ENCODE measurements at regions not wholly inside any gene's neighbourhood (a gene's known extent, or its start where the extent isn't known, plus 50 kb on each side); places are given as distances from the start of the nearest gene placed in this dataset.

DNA sequence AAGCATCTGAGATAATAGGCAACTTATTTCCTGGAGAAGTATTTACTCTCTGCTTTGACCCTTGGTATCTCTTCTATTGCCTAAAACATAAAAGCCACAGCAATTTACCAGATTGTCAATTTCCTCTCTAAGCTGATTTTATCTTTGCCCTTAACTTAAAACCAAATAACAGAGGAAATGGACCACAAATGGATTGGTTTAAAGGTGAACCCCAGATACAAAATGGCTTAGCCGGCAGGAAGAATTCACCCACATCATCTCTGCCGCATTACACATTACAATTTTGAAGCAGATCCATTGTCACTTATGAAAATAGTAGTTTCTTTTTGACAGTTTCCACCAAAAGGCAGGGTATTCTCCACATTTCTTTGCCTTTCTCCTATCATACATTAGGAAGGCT is 585.8 kb upstream of the CHAC2 start:
- Histone ChIP-seq H3K4me1 (ENCODE audit: control insufficient read depth, insufficient read depth, low read length) (peaks cover 12% of the 10 kb centered on the region), H3K27me3 (ENCODE audit: control insufficient read depth, insufficient read depth, low read length) (no peaks in the 10 kb centered on the region), H3K27ac (ENCODE audit: low read length) (peak overlapping the region; percentile 37), H3K4me3 (ENCODE audit: low read length) (no peak overlapping the region), H3K36me3 (ENCODE audit: control insufficient read depth, insufficient read depth, low read length) (no peaks in the 10 kb centered on the region), H3K9me3 (ENCODE audit: control insufficient read depth, low read depth, low read length) (no peaks in the 10 kb centered on the region)
- WGBS (ENCODE audit: insufficient coverage, low lambda C conversion rate) = 100% methylated on average over 1 of the region's 2 CpGs
- peak in 1 of 2 donors; percentile 36 for DNase-seq

DNA sequence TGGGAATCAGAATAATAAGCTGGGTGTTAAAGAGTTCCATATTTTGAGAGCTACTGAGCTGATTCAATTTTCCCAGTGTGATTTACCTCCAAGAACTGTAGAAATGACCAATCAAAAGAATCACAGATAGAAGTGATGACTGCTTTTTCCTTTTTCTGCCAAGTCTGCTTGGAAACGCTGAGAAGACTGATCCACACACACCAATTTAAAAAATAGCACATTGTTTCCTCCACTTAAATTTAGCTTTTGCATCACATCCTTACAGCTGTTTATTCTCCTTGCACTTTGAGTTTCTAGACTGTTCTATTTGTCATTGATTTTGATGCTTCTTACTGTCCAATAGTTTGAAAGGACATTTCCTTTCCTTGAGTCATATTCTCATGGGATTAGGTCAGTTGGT is 590.3 kb upstream of the CHAC2 start:
- Histone ChIP-seq H3K4me3 (ENCODE audit: low read length) (no peak overlapping the region), H3K9me3 (ENCODE audit: control insufficient read depth, low read depth, low read length) (no peaks in the 10 kb centered on the region), H3K27me3 (ENCODE audit: control insufficient read depth, insufficient read depth, low read length) (no peaks in the 10 kb centered on the region), H3K4me1 (ENCODE audit: control insufficient read depth, insufficient read depth, low read length) (peaks cover 11% of the 10 kb centered on the region), H3K36me3 (ENCODE audit: control insufficient read depth, insufficient read depth, low read length) (no peaks in the 10 kb centered on the region), H3K27ac (ENCODE audit: low read length) (no peak overlapping the region)
- no peak for DNase-seq
- no CpG with 5 or more reads among the region's 1 CpG for WGBS (ENCODE audit: insufficient coverage, low lambda C conversion rate)

DNA sequence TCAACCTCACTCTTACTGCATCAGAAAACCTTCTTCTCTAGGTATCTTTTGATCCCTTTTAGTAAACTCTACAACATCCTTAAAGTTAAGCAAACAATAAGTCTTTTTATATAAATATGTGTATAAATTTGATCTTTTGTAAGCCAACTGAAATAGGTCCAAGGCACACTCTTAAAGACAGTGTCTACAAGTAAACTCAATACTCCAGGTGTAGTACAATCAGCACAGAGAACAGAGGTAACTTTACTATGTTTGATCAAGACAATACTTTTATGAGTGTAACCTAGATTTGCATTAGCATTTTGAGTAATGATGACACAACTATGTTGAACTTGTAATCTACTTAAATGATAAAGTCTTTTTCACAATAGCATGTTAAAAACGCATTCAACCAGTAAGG is 593.1 kb upstream of the CHAC2 start:
- no peak for DNase-seq
- H3K4me3 ChIP-seq (ENCODE audit: low read length) = no peak overlapping the region
- no peak overlapping the region for H3K27ac ChIP-seq (ENCODE audit: low read length)
- no peaks in the 10 kb centered on the region for H3K9me3 ChIP-seq (ENCODE audit: control insufficient read depth, low read depth, low read length)
- no peaks in the 10 kb centered on the region for H3K36me3 ChIP-seq (ENCODE audit: control insufficient read depth, insufficient read depth, low read length)
- no peaks in the 10 kb centered on the region for H3K4me1 ChIP-seq (ENCODE audit: control insufficient read depth, insufficient read depth, low read length)
- no peaks in the 10 kb centered on the region for H3K27me3 ChIP-seq (ENCODE audit: control insufficient read depth, insufficient read depth, low read length)
- 50% methylated on average over 1 of the region's 1 CpG for WGBS (ENCODE audit: insufficient coverage, low lambda C conversion rate)

DNA sequence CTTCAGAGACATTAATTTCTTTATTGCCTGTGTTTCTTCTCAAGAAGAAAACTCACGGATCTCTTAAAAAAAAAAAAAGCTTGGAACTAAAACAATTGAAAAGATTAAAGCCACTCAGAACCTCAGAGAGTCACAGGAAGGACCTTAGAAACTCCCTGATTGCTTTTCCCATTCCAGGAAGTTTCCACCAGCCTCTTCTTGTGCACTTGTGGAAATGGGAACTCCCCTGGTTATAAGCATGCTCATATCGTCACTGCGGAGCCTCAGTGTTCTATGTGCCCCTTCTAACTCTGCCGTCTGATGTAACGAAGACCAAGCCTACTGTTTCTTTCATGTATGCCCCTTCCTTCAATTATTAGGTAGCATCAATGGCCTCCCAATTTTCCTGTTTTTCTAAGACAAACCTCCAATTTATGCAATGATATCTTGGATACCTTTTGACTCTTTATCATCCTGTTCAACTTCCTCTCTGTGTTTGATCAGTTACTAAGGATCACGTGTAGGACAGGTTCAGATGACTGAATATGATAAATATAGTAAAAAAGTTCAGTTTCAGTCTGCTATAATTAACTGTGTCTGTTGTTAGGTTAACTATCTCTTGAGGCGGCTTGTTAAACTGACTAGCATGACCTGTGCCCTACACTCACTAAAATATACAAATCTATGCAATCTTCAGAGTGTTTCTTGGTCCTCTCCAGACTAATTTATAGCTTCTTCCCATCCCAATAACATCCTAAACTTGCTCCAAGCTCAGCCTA is 593.7 kb upstream of the CHAC2 start:
- no peaks in the 10 kb centered on the region for H3K9me3 ChIP-seq (ENCODE audit: control insufficient read depth, low read depth, low read length)

GRCh38 chr2:53173091-53173490 is 594.5 kb upstream of the CHAC2 start:
- Histone ChIP-seq H3K4me3 (ENCODE audit: low read length) (no peak overlapping the region), H3K9me3 (ENCODE audit: control insufficient read depth, low read depth, low read length) (no peaks in the 10 kb centered on the region), H3K36me3 (ENCODE audit: control insufficient read depth, insufficient read depth, low read length) (no peaks in the 10 kb centered on the region), H3K27me3 (ENCODE audit: control insufficient read depth, insufficient read depth, low read length) (no peaks in the 10 kb centered on the region), H3K4me1 (ENCODE audit: control insufficient read depth, insufficient read depth, low read length) (no peaks in the 10 kb centered on the region), H3K27ac (ENCODE audit: low read length) (no peak overlapping the region)
- no peak for DNase-seq
- WGBS (ENCODE audit: insufficient coverage, low lambda C conversion rate) = no CpG with 5 or more reads among the region's 1 CpG

More for the DNA sequence above, 593.7 kb upstream of the CHAC2 start:
- Histone ChIP-seq H3K4me1 (ENCODE audit: control insufficient read depth, insufficient read depth, low read length) (no peaks in the 10 kb centered on the region), H3K4me3 (ENCODE audit: low read length) (no peak overlapping the region), H3K27ac (ENCODE audit: low read length) (no peak overlapping the region), H3K27me3 (ENCODE audit: control insufficient read depth, insufficient read depth, low read length) (no peaks in the 10 kb centered on the region), H3K36me3 (ENCODE audit: control insufficient read depth, insufficient read depth, low read length) (no peaks in the 10 kb centered on the region)
- 0% methylated on average over 1 of the region's 7 CpGs for WGBS (ENCODE audit: insufficient coverage, low lambda C conversion rate)
- no peak for DNase-seq

DNA sequence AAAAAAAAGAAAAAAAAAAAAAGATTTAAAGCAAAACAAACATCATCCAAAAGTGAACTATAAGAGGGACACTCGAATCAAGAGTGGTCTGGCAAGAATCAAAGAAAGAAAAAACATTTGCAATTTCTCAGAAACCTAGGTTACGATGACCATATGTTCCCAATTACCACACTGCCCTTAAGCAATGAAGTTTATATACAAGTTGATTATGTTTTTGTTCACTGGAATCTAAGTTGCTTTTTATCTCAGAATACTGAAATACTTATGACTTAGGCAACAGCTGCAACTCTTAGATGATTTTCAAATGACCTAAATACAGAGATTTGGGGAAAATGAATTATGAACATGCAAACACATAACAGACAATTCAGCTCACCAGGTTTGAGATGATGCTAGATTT is 597.1 kb upstream of the CHAC2 start:
- WGBS (ENCODE audit: insufficient coverage, low lambda C conversion rate) = 80% methylated on average over 1 of the region's 2 CpGs
- Histone ChIP-seq H3K27ac (ENCODE audit: low read length) (no peak overlapping the region), H3K36me3 (ENCODE audit: control insufficient read depth, insufficient read depth, low read length) (no peaks in the 10 kb centered on the region), H3K4me1 (ENCODE audit: control insufficient read depth, insufficient read depth, low read length) (no peaks in the 10 kb centered on the region), H3K4me3 (ENCODE audit: low read length) (no peak overlapping the region), H3K27me3 (ENCODE audit: control insufficient read depth, insufficient read depth, low read length) (no peaks in the 10 kb centered on the region), H3K9me3 (ENCODE audit: control insufficient read depth, low read depth, low read length) (no peaks in the 10 kb centered on the region)
- DNase-seq = no peak

GRCh38 chr2:53167227-53167626 is 600.4 kb upstream of the CHAC2 start:
- WGBS (ENCODE audit: insufficient coverage, low lambda C conversion rate) = 60% methylated on average over 1 of the region's 4 CpGs
- no peak overlapping the region for H3K27ac ChIP-seq (ENCODE audit: low read length)

GRCh38 chr2:53150146-53150545 is 617.5 kb upstream of the CHAC2 start:
- no peaks in the 10 kb centered on the region for H3K27me3 ChIP-seq (ENCODE audit: control insufficient read depth, insufficient read depth, low read length)
- H3K9me3 ChIP-seq (ENCODE audit: control insufficient read depth, low read depth, low read length) = no peaks in the 10 kb centered on the region
- H3K4me1 ChIP-seq (ENCODE audit: control insufficient read depth, insufficient read depth, low read length) = no peaks in the 10 kb centered on the region
- DNase-seq = no peak
- H3K4me3 ChIP-seq (ENCODE audit: low read length) = no peak overlapping the region
- no peaks in the 10 kb centered on the region for H3K36me3 ChIP-seq (ENCODE audit: control insufficient read depth, insufficient read depth, low read length)
- no peak overlapping the region for H3K27ac ChIP-seq (ENCODE audit: low read length)

More at GRCh38 chr2:53167227-53167626, 600.4 kb upstream of the CHAC2 start:
- Histone ChIP-seq H3K36me3 (ENCODE audit: control insufficient read depth, insufficient read depth, low read length) (no peaks in the 10 kb centered on the region), H3K4me1 (ENCODE audit: control insufficient read depth, insufficient read depth, low read length) (no peaks in the 10 kb centered on the region), H3K9me3 (ENCODE audit: control insufficient read depth, low read depth, low read length) (no peaks in the 10 kb centered on the region), H3K27me3 (ENCODE audit: control insufficient read depth, insufficient read depth, low read length) (no peaks in the 10 kb centered on the region), H3K4me3 (ENCODE audit: low read length) (no peak overlapping the region)
- DNase-seq = no peak

GRCh38 chr2:53148221-53148620 is 619.4 kb upstream of the CHAC2 start:
- no peaks in the 10 kb centered on the region for H3K27me3 ChIP-seq (ENCODE audit: control insufficient read depth, insufficient read depth, low read length)
- H3K9me3 ChIP-seq (ENCODE audit: control insufficient read depth, low read depth, low read length) = no peaks in the 10 kb centered on the region
- H3K4me1 ChIP-seq (ENCODE audit: control insufficient read depth, insufficient read depth, low read length) = no peaks in the 10 kb centered on the region
- H3K27ac ChIP-seq (ENCODE audit: low read length) = no peak overlapping the region
- H3K4me3 ChIP-seq (ENCODE audit: low read length) = no peak overlapping the region
- no peaks in the 10 kb centered on the region for H3K36me3 ChIP-seq (ENCODE audit: control insufficient read depth, insufficient read depth, low read length)
- 75% methylated on average over 2 of the region's 3 CpGs for WGBS (ENCODE audit: insufficient coverage, low lambda C conversion rate)
- DNase-seq = no peak

DNA sequence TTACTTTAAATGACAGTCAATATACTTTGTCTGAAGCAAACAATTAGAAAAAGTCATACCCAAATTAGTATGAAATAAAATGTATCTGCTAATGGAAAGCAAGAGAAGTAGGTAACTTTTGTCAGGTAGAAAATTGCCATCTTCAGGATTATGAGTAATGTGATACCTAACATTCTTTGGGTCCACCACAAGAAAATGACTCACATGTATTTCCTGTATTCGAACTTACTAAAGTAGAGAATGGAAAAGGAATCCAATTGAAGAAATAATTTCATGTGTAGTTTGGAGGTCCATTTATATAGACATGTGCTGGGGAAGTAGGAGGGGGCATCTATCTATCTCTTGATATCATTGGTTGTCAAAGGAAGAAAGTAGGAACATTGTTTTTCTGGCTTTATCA is 636.2 kb upstream of the CHAC2 start:
- Histone ChIP-seq H3K4me3 (ENCODE audit: low read length) (no peak overlapping the region), H3K27ac (ENCODE audit: low read length) (no peak overlapping the region), H3K36me3 (ENCODE audit: control insufficient read depth, insufficient read depth, low read length) (no peaks in the 10 kb centered on the region), H3K27me3 (ENCODE audit: control insufficient read depth, insufficient read depth, low read length) (no peaks in the 10 kb centered on the region), H3K4me1 (ENCODE audit: control insufficient read depth, insufficient read depth, low read length) (peaks cover 13% of the 10 kb centered on the region), H3K9me3 (ENCODE audit: control insufficient read depth, low read depth, low read length) (no peaks in the 10 kb centered on the region)
- 100% methylated on average over 1 of the region's 1 CpG for WGBS (ENCODE audit: insufficient coverage, low lambda C conversion rate)
- DNase-seq = no peak

DNA sequence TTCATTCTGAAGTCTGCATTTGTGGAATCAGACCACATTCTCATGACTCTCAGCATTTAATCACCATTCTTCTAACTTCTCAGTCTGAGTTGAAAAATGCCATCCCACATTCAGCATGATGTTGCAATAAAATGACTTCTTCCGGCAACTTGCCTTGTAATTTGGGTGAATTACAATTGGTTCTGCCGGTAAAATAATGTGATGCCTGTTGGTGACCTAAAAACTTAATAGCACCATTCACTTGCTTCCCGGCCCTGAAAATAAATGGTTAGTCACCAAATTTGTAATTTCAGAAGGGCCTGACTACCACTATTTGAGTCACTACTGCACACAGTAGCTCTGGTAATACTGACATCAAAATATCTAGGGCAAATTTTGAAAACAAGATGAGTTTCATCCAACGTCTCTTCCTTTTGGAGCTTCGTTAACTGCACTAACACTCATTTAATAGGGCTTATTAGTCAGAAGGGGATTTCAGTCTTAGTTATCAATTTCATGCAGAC is 637.1 kb upstream of the CHAC2 start:
- Histone ChIP-seq H3K4me1 (ENCODE audit: control insufficient read depth, insufficient read depth, low read length) (peaks cover 14% of the 10 kb centered on the region), H3K4me3 (ENCODE audit: low read length) (no peak overlapping the region), H3K36me3 (ENCODE audit: control insufficient read depth, insufficient read depth, low read length) (no peaks in the 10 kb centered on the region), H3K27me3 (ENCODE audit: control insufficient read depth, insufficient read depth, low read length) (no peaks in the 10 kb centered on the region), H3K9me3 (ENCODE audit: control insufficient read depth, low read depth, low read length) (no peaks in the 10 kb centered on the region), H3K27ac (ENCODE audit: low read length) (no peak overlapping the region)
- no peak for DNase-seq
- 100% methylated on average over 2 of the region's 5 CpGs for WGBS (ENCODE audit: insufficient coverage, low lambda C conversion rate)

All from large intestine (tissue), 3 donors.